Muscle layer of duodenum (tissue), 2 donors: ENCODE measurements at regions not wholly inside any gene's neighbourhood (a gene's known extent, or its start where the extent isn't known, plus 50 kb on each side); places are given as distances from the start of the nearest gene placed in this dataset.

Experiments used
- H3K27ac ChIP-seq: one replicate; pipeline ENCODE4 v1.7.0; 2013; ENCODE audit warnings: mild to moderate bottlenecking, low read length
- H3K27me3 ChIP-seq: one replicate; pipeline ENCODE4 v1.7.0; 2013; ENCODE audit warnings: low read depth, mild to moderate bottlenecking, control low read depth, low read length
- H3K36me3 ChIP-seq, 2 donors: one replicate each; pipeline ENCODE4 v1.7.0; 2013; ENCODE audit warnings: low read length in 2 of 2, control low read depth in 1 of 2, mild to moderate bottlenecking in 1 of 2; ENCODE audit not compliant: insufficient read depth in 2 of 2, control insufficient read depth in 1 of 2
- H3K4me1 ChIP-seq, 2 donors: one replicate each; pipeline ENCODE4 v1.7.0; 2013; ENCODE audit warnings: low read length in 2 of 2, mild to moderate bottlenecking in 2 of 2, control low read depth in 1 of 2, moderate library complexity in 1 of 2; ENCODE audit not compliant: insufficient read depth in 2 of 2, control insufficient read depth in 1 of 2
- H3K4me3 ChIP-seq, 2 donors: one replicate each; pipeline ENCODE4 v1.7.0; 2013; ENCODE audit warnings: low read length in 2 of 2, low read depth in 1 of 2, mild to moderate bottlenecking in 1 of 2
- H3K9me3 ChIP-seq, 2 donors: one replicate each; pipeline ENCODE4 v1.7.0; 2013; ENCODE audit warnings: low read length in 2 of 2, control low read depth in 1 of 2, mild to moderate bottlenecking in 1 of 2; ENCODE audit not compliant: control insufficient read depth in 1 of 2
- donor health status: healthy.

DNA sequence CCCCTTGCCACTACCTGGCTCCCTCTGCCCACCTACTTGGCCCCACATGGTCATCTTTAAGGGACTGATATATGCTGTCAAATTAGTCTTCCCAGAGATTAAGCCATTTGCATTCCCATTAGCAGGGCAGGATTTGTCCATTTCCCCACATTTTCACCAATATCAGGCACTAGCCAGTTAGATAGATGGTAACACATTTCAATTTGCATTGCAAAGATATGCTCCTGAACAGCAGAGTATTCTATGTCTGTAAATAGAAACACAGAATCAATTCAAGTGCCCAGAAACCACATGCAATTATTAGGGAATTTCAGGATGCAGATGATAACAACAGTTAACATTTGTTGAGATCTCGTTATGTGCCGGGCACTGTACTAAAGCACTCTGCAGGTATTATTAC lies 92.6 kb upstream of the IL12B start:
- H3K36me3 ChIP-seq: no peaks in the 10 kb centered on the region
- no peak overlapping the region for H3K4me3 ChIP-seq
- no peaks in the 10 kb centered on the region for H3K4me1 ChIP-seq
- no peaks in the 10 kb centered on the region for H3K27me3 ChIP-seq
- H3K9me3 ChIP-seq: no peaks in the 10 kb centered on the region
- H3K27ac ChIP-seq: no peak overlapping the region

DNA sequence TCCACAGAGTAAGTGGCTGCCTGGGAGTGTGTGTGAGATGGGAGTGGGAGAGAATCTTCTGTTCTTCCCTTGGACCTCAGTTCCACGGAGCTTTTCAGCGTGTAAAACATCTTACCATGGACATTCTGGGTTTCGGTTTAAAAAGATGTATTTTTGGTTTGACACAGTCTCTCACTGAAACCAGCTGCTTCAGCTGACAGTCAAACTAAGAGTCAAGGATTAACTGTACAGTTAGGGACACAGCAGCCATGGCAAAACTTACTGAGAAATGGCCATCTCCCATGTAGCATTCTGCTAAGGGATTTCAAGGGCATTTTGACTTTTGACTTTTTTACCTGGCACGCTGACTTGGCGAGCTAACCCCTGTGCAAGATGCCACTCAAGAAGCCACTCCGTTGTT lies 93.8 kb upstream of the IL12B start:
- no peaks in the 10 kb centered on the region for H3K27me3 ChIP-seq
- H3K9me3 ChIP-seq: no peaks in the 10 kb centered on the region
- H3K4me1 ChIP-seq: no peaks in the 10 kb centered on the region

DNA sequence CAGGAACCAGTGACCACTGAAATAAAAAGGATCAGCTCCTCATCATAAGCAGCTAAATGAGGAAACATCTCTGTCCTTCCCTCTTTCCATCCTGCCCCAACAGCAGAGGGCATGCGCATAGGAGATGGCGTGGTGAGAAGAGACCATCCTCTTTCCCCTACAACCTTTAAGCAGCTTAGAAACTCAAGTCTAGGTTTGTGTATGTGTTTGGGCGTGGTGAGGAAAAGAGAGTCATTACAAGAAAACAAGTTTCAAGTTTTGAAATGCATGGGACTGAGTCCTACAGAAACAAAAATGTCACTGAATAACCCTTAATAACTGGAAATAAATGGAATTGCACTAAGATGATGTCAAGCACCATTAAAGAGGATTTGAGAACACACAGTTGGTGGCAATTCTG lies 96.4 kb upstream of the IL12B start:
- Histone ChIP-seq H3K27ac (no peak overlapping the region), H3K27me3 (no peaks in the 10 kb centered on the region), H3K4me3 (no peak overlapping the region), H3K4me1 (no peaks in the 10 kb centered on the region), H3K36me3 (no peaks in the 10 kb centered on the region), H3K9me3 (no peaks in the 10 kb centered on the region)

More for the DNA sequence above, 93.8 kb upstream of the IL12B start:
- no peak overlapping the region for H3K27ac ChIP-seq
- no peaks in the 10 kb centered on the region for H3K36me3 ChIP-seq
- H3K4me3 ChIP-seq: no peak overlapping the region

DNA sequence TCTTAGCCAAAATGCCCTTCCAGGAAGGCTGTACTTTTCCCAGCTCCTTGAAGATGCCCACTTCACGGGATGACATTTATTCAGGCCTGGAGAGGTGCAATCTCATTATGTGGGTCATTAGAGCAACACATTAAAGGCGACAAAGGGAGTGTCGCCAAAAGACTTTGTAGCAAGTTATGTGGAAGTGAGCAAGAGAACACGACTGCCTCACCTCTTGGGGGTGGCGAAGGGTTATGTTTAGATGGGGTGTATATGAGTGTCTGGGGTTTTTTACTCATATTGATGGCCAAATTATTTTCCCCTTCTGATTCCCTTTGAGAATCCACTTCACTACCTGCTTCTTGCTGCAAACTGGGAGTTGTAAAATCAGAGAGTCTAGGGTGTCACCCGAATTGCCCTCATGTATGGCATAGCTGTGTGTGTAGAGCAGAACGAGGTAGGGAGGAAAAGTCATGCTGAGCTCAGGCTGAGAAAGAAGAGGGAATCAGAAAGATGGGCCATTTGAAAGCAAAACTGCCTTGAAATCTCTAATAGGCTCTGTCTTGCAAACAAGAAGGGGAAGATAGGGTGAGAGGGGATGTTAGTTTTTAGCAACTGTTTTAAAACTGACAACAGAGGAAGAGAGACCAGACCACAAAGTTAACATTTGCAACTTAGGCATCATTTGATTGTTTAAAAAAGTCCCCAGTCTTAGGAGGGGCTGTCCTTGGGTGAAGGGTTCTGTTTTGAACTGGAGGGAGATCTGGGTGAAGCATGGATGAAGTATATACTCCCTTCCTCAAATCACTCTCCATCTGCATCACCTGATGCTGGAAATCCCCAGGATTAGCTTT lies 97.1 kb upstream of the IL12B start:
- no peaks in the 10 kb centered on the region for H3K9me3 ChIP-seq
- H3K4me3 ChIP-seq: no peak overlapping the region
- H3K4me1 ChIP-seq: no peaks in the 10 kb centered on the region
- no peaks in the 10 kb centered on the region for H3K36me3 ChIP-seq
- H3K27me3 ChIP-seq: no peaks in the 10 kb centered on the region
- H3K27ac ChIP-seq: no peak overlapping the region

DNA sequence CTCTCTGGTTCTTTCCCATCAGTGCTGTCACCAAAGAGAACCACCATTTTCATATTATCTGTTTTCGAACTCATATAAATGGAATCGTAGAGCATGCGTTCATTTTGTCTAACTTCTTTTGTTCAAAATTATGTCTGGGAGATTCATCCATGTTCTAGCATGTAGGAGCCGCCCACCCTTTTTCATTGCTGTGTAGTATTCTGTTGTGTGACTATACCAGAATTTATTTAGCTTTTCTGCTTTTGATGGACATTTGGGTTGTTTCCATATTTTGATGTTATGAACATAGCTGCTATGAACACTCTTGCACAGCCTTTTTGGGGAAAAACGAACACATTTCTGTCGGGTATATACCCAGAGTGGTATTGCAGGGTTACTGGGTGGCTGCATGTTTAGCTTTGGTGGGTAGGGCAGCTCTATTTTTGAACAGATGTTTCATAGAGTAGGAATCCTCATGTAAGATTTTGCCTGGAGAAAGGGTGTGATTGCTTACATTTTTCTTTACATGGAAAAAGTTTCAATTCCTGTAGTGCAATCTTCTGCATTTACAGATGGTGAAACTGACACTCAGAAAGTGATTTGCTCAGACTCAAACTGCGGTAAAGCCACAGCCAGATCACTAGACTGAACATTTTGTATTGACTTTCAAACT lies 100.2 kb upstream of the IL12B start:
- no peak overlapping the region for H3K27ac ChIP-seq
- no peak overlapping the region for H3K4me3 ChIP-seq
- H3K36me3 ChIP-seq: no peaks in the 10 kb centered on the region
- H3K9me3 ChIP-seq: no peaks in the 10 kb centered on the region
- no peaks in the 10 kb centered on the region for H3K4me1 ChIP-seq
- no peaks in the 10 kb centered on the region for H3K27me3 ChIP-seq

DNA sequence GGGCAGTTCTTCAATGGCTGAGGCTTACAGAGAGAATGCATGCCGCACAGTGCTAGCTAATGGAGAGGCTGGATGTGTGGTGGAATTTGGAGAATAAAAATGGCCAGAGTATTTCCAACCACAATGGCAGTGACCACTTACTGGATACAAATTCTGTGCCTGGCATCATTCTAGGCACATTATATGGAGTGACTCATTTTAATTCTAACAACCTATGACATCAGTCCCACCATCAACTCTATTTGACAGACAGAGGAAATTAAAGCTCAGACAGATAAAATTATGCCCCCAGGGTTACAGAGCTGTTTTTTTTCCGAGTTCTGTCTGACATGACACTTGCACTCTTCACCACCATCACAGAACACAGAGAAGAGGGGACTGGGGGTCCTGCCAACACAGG lies 105.6 kb upstream of the IL12B start:
- no peak overlapping the region for H3K27ac ChIP-seq
- no peak overlapping the region for H3K4me3 ChIP-seq
- H3K36me3 ChIP-seq: no peaks in the 10 kb centered on the region
- H3K27me3 ChIP-seq: no peaks in the 10 kb centered on the region
- no peaks in the 10 kb centered on the region for H3K9me3 ChIP-seq
- no peaks in the 10 kb centered on the region for H3K4me1 ChIP-seq

DNA sequence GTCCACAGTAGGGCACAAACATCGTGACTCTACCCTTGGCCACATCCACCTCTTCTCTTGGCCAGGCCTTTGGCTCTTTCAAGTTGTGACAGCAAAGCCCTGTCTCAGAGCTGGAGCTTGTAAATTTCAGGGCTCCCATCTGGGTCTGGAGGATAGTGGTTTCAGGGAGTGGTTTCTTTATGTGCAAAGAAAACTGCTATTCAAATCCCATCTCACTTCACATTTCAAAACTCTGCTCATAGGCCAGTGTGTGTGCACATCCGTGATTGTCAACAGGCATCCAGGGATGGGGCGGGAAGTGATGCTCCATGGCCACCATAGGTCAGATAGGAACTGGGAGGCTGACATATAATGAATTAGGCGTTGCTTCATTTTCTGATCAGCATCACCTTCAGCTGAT lies 107.8 kb upstream of the IL12B start:
- H3K27me3 ChIP-seq: no peaks in the 10 kb centered on the region
- no peaks in the 10 kb centered on the region for H3K9me3 ChIP-seq

DNA sequence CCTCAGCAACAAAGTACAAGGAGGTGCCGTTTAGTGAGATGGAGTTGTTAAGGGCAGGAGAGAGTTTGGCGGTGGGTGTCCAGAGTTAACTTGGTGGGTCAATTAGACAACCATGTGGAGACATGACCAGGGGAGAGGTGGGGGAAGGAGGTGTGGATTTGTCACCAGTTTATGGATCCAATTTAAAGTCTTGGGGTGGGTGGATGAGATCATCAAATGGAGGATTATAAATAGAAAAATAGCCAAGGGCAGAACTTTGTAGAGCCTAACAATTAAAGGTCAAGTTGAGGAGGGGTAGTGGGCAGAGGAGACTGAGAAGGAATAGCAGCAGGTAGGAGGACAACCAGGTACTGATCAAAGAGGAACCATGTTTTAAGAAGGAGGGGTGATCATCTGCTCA lies 108.7 kb upstream of the IL12B start:
- H3K27me3 ChIP-seq: no peaks in the 10 kb centered on the region

More for the DNA sequence above, 107.8 kb upstream of the IL12B start:
- Histone ChIP-seq H3K27ac (no peak overlapping the region), H3K4me3 (no peak overlapping the region), H3K4me1 (no peaks in the 10 kb centered on the region), H3K36me3 (no peaks in the 10 kb centered on the region)

DNA sequence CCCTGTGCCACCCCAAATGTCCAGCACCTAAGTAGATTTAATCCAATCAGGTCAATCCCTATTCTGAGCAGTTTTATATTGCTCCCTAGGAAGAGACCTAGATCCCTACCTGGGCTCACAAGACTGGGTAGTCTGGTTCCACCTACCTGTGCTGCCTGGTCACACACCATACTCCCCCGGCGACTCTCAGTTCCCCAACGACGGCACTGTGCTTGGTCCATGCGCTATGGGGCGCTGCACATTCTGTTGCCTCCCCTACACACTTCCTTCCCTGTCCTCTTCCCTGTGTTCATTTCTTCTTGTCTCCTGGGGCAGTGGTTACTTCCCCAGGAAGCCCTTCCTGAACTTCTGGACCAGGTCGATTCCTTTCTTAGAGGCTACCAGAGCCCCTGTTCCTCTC lies 109.9 kb upstream of the IL12B start:
- Histone ChIP-seq H3K27ac (no peak overlapping the region), H3K9me3 (no peaks in the 10 kb centered on the region), H3K4me3 (no peak overlapping the region), H3K36me3 (no peaks in the 10 kb centered on the region), H3K27me3 (no peaks in the 10 kb centered on the region), H3K4me1 (no peaks in the 10 kb centered on the region)

More for the DNA sequence above, 108.7 kb upstream of the IL12B start:
- H3K4me1 ChIP-seq: no peaks in the 10 kb centered on the region
- no peak overlapping the region for H3K27ac ChIP-seq
- H3K9me3 ChIP-seq: no peaks in the 10 kb centered on the region
- no peaks in the 10 kb centered on the region for H3K36me3 ChIP-seq
- no peak overlapping the region for H3K4me3 ChIP-seq

DNA sequence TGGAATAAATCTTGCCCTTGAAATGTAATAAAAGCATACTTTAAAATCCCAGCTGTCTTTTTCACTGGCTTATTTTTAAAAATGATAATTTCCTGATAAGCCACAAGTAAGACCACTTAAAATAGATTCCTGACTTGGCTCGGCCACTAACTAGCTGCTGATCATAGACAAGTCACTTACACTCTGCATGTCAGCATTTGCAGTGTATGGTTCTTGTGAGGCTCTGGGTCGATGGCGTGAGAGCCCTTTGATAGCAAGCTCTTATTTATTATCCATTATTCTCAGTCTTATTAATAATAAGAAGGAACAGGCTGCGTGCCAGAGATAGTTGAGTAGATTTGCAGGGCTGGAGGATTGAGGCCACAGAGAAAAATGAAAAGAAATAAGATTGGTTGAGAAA lies 110.7 kb upstream of the IL12B start:
- Histone ChIP-seq H3K27ac (no peak overlapping the region), H3K36me3 (no peaks in the 10 kb centered on the region), H3K27me3 (no peaks in the 10 kb centered on the region), H3K9me3 (no peaks in the 10 kb centered on the region), H3K4me3 (no peak overlapping the region), H3K4me1 (no peaks in the 10 kb centered on the region)

DNA sequence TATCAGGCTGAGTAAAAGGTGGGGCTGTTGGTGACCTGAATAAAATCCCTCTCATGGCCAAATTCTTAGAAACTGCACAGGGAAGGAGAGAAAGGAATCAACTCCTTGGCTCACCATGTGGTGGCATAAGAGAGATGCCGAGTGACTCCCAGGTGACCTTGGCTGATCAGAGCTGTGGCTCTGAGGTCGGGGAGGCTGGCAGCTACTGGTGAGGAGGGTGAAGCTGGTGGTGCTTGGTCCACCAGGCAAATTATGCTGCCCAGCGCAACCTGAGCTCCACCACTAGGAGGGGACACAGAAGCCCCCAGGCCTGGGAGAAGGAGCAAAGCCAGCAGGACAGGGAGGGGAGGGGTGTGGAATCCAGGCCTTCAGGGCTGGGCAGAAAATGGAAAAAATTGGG lies 111.2 kb upstream of the IL12B start:
- H3K4me1 ChIP-seq: no peaks in the 10 kb centered on the region
- no peaks in the 10 kb centered on the region for H3K36me3 ChIP-seq
- no peak overlapping the region for H3K4me3 ChIP-seq
- H3K27ac ChIP-seq: no peak overlapping the region
- H3K27me3 ChIP-seq: no peaks in the 10 kb centered on the region
- H3K9me3 ChIP-seq: no peaks in the 10 kb centered on the region
